Gastroesophageal sphincter (tissue), 4 donors: ENCODE measurements at regions not wholly inside any gene's neighbourhood (a gene's known extent, or its start where the extent isn't known, plus 50 kb on each side); places are given as distances from the start of the nearest gene placed in this dataset.

Experiments
- ATAC-seq: fragments of 150-250 bp; one replicate; pipeline ENCODE4 v1.9.1; 2016; ENCODE audit warnings: mild to moderate bottlenecking, moderate library complexity
- H3K27ac ChIP-seq, 4 donors: fragments of 200-600 bp; sonication (generic) in 3 of 4; 1 replicate in 3 of 4; 2 replicates in 1 of 4; pipeline ENCODE4 v1.5.1; 2016 to 2019
- H3K27me3 ChIP-seq: fragments of 200-600 bp; sonication (generic); one replicate; pipeline ENCODE4 v1.5.1; 2019
- H3K36me3 ChIP-seq, 2 donors: fragments of 200-600 bp; sonication (generic); one replicate each; pipeline ENCODE4 v1.5.1; 2019; ENCODE audit warnings: control low read depth in 1 of 2
- H3K4me1 ChIP-seq, 3 donors: fragments of 200-600 bp; sonication (generic); 1 replicate in 2 of 3; 2 replicates in 1 of 3; pipeline ENCODE4 v1.5.1; 2016 to 2019; ENCODE audit warnings: control low read depth in 2 of 3
- H3K4me3 ChIP-seq, 2 donors: fragments of 200-600 bp; sonication (generic); one replicate each; pipeline ENCODE4 v1.5.1; 2019; ENCODE audit warnings: mild to moderate bottlenecking in 1 of 2, moderate library complexity in 1 of 2
- H3K9me3 ChIP-seq, 3 donors: fragments of 200-600 bp; sonication (generic); one replicate each; pipeline ENCODE4 v1.5.1; 2017 to 2019; ENCODE audit warnings: control low read depth in 2 of 3
- CTCF ChIP-seq, 4 experiments: fragments of 200-600 bp in 2 of 4; fragments of 450-650 bp in 2 of 4; sonication (generic) in 1 of 4; IDR thresholded peaks; one replicate each; pipeline ENCODE4 v1.5.1; 2017 to 2019; ENCODE audit warnings: antibody characterized with exemption in 4 of 4, mild to moderate bottlenecking in 2 of 4, moderate library complexity in 2 of 4
- EP300 ChIP-seq: sonication (generic); formaldehyde crosslinking; IDR thresholded peaks from one replicate; pipeline ENCODE4 v1.6.1; 2017; ENCODE audit warnings: antibody characterized with exemption, mild to moderate bottlenecking
- POLR2A ChIP-seq, 2 donors: fragments of 450-650 bp; IDR thresholded peaks; one replicate each; pipeline ENCODE4 v1.6.1; 2017; ENCODE audit warnings: antibody characterized with exemption in 2 of 2, mild to moderate bottlenecking in 2 of 2, moderate library complexity in 1 of 2
- POLR2AphosphoS5 ChIP-seq: sonication (generic); formaldehyde crosslinking; IDR thresholded peaks from one replicate; pipeline ENCODE4 v1.6.1; 2017; ENCODE audit warnings: antibody characterized with exemption
- WGBS, 2 donors: methylation state at CpG; one replicate each; pipeline ENCODE4 v1.1.5; 2018; ENCODE audit warnings: low coverage in 1 of 2; 5-methylcytosine and 5-hydroxymethylcytosine counted together

GRCh38 chr2:59888015-59888414 is 665.4 kb downstream of the BCL11A start:
- Histone ChIP-seq H3K9me3 (no peaks in the 10 kb centered on the region), H3K27ac (no peak overlapping the region), H3K36me3 (no peaks in the 10 kb centered on the region), H3K4me3 (no peak overlapping the region), H3K4me1 (no peaks in the 10 kb centered on the region), H3K27me3 (no peaks in the 10 kb centered on the region)
- ATAC-seq: no peak
- WGBS, 2 donors: 63% methylated on average over 3 of the region's 3 CpGs; no CpG with 5 or more reads in 1 of the 2 donors
- TF ChIP-seq POLR2AphosphoS5: no peak
- no peak for TF ChIP-seq CTCF (IDR thresholded peaks at IDR 0.05)
- no peak for TF ChIP-seq EP300
- no peak for TF ChIP-seq POLR2A (IDR thresholded peaks at IDR 0.05)

GRCh38 chr2:59887366-59887765 is 666.1 kb downstream of the BCL11A start:
- ATAC-seq: no peak
- no peaks in the 10 kb centered on the region for H3K4me1 ChIP-seq

GRCh38 chr2:59886759-59887158 is 666.7 kb downstream of the BCL11A start:
- H3K9me3 ChIP-seq: no peaks in the 10 kb centered on the region
- ATAC-seq: no peak
- H3K4me1 ChIP-seq: no peaks in the 10 kb centered on the region
- H3K36me3 ChIP-seq: no peaks in the 10 kb centered on the region
- 93% methylated on average over 3 of the region's 3 CpGs for WGBS, 2 donors
- H3K4me3 ChIP-seq: no peak overlapping the region
- H3K27me3 ChIP-seq: no peaks in the 10 kb centered on the region
- TF ChIP-seq CTCF (IDR thresholded peaks at IDR 0.05): no peak
- no peak for TF ChIP-seq EP300
- no peak for TF ChIP-seq POLR2AphosphoS5
- TF ChIP-seq POLR2A (IDR thresholded peaks at IDR 0.05): no peak
- H3K27ac ChIP-seq: no peak overlapping the region

More at GRCh38 chr2:59887366-59887765, 666.1 kb downstream of the BCL11A start:
- Histone ChIP-seq H3K4me3 (no peak overlapping the region), H3K9me3 (no peaks in the 10 kb centered on the region), H3K27me3 (no peaks in the 10 kb centered on the region), H3K27ac (no peak overlapping the region), H3K36me3 (no peaks in the 10 kb centered on the region)
- TF ChIP-seq POLR2A (IDR thresholded peaks at IDR 0.05) (no peak), CTCF (IDR thresholded peaks at IDR 0.05) (no peak), POLR2AphosphoS5 (no peak), EP300 (no peak)
- 59 to 60% methylated on average over 3 of the region's 3 CpGs for WGBS, 2 donors

GRCh38 chr2:59885541-59885940 is 667.9 kb downstream of the BCL11A start:
- no peaks in the 10 kb centered on the region for H3K9me3 ChIP-seq
- H3K4me1 ChIP-seq: no peaks in the 10 kb centered on the region
- no peak overlapping the region for H3K27ac ChIP-seq
- ATAC-seq: no peak
- no peak overlapping the region for H3K4me3 ChIP-seq
- WGBS, 2 donors: 28% methylated on average over 3 to 6 of the region's 6 CpGs
- no peaks in the 10 kb centered on the region for H3K36me3 ChIP-seq
- TF ChIP-seq POLR2AphosphoS5: no peak
- TF ChIP-seq POLR2A (IDR thresholded peaks at IDR 0.05): no peak
- TF ChIP-seq CTCF (IDR thresholded peaks at IDR 0.05): no peak
- TF ChIP-seq EP300: no peak
- no peaks in the 10 kb centered on the region for H3K27me3 ChIP-seq

- no peaks in the 10 kb centered on the region for H3K9me3 ChIP-seq
- no peaks in the 10 kb centered on the region for H3K27me3 ChIP-seq
- H3K4me1 ChIP-seq: no peaks in the 10 kb centered on the region
- ATAC-seq: no peak
- H3K27ac ChIP-seq: no peak overlapping the region
- no peak overlapping the region for H3K4me3 ChIP-seq
- TF ChIP-seq POLR2AphosphoS5: no peak
- no peak for TF ChIP-seq POLR2A (IDR thresholded peaks at IDR 0.05)
- no peak for TF ChIP-seq CTCF (IDR thresholded peaks at IDR 0.05)
- no peak for TF ChIP-seq EP300
- WGBS, 2 donors: 68 to 80% methylated on average over 1 to 2 of the region's 2 CpGs
- H3K36me3 ChIP-seq: no peaks in the 10 kb centered on the region
Measured at GRCh38 chr2:59884166-59884565, 669.3 kb downstream of the BCL11A start.
